Fibroblast of the aortic adventitia (primary cell): ENCODE measurements at regions not wholly inside any gene's neighbourhood (a gene's known extent, or its start where the extent isn't known, plus 50 kb on each side); places are given as distances from the start of the nearest gene placed in this dataset.

Source experiments
- DNase-seq: peaks from one replicate; pipeline ENCODE4 v3.0.0-alpha.2; 2010; ENCODE audit warnings: low read depth
- H3K4me3 ChIP-seq: 2 replicates; pipeline ENCODE4 v1.5.1; 2011; ENCODE audit warnings: low read depth, mild to moderate bottlenecking, control low read depth, low read length, moderate library complexity
- CTCF ChIP-seq: IDR thresholded peaks from 2 replicates; pipeline ENCODE4 v1.5.1; 2011; ENCODE audit warnings: mild to moderate bottlenecking, low read length, control low read depth, inconsistent platforms; ENCODE audit not compliant: insufficient read depth

GRCh38 chr5:123743990-123744583, 232.1 kb downstream of the CSNK1G3 start:
- H3K4me3 ChIP-seq = no peak overlapping the region
- no peak for TF ChIP-seq CTCF
- DNase-seq = no peak

GRCh38 chr5:123735384-123735783, 223.4 kb downstream of the CSNK1G3 start:
- no peak overlapping the region for H3K4me3 ChIP-seq
- TF ChIP-seq CTCF = no peak
- DNase-seq = no peak

- DNase-seq = no peak
- H3K4me3 ChIP-seq = no peak overlapping the region
- no peak for TF ChIP-seq CTCF
Observed at GRCh38 chr5:123732257-123732656, 220.3 kb downstream of the CSNK1G3 start.

- H3K4me3 ChIP-seq = no peak overlapping the region
- DNase-seq = no peak
- TF ChIP-seq CTCF = no peak
Observed at GRCh38 chr5:123722451-123722850, 210.5 kb downstream of the CSNK1G3 start.

- no peak for DNase-seq
- no peak for TF ChIP-seq CTCF
- H3K4me3 ChIP-seq = no peak overlapping the region
Observed at GRCh38 chr5:123721675-123722276, 209.8 kb downstream of the CSNK1G3 start.

GRCh38 chr5:123720955-123721354, 209.0 kb downstream of the CSNK1G3 start:
- no peak for TF ChIP-seq CTCF
- DNase-seq = no peak
- H3K4me3 ChIP-seq = no peak overlapping the region

GRCh38 chr5:123720339-123720738, 208.4 kb downstream of the CSNK1G3 start:
- TF ChIP-seq CTCF = no peak
- H3K4me3 ChIP-seq = no peak overlapping the region
- DNase-seq = no peak
